Astrocyte (in vitro differentiated cells and primary cell): ENCODE measurements at regions not wholly inside any gene's neighbourhood (a gene's known extent, or its start where the extent isn't known, plus 50 kb on each side); places are given as distances from the start of the nearest gene placed in this dataset.

Experiments used
- DNase-seq: peaks from one replicate; pipeline ENCODE4 v3.0.0-alpha.2; 2010; ENCODE audit warnings: low read depth
- FAIRE-seq: peaks from 2 replicates; lab custom pipeline; 2011; peaks lifted over from hg19 to GRCh38; lab: Jason Lieb, UNC
- H2AFZ ChIP-seq: 2 replicates; pipeline ENCODE4 v1.6.0; 2012; ENCODE audit warnings: low read depth, low read length, inconsistent platforms
- H3K27ac ChIP-seq: 2 replicates; pipeline ENCODE4 v1.5.1; 2011; ENCODE audit warnings: low read depth, low read length, inconsistent platforms
- H3K27me3 ChIP-seq: 2 replicates; pipeline ENCODE4 v1.6.0; 2011; ENCODE audit warnings: low read length, inconsistent platforms; ENCODE audit not compliant: insufficient read depth
- H3K36me3 ChIP-seq: 2 replicates; pipeline ENCODE4 v1.5.1; 2011; ENCODE audit warnings: low read length, inconsistent platforms; ENCODE audit not compliant: insufficient read depth
- H3K4me1 ChIP-seq: 2 replicates; pipeline ENCODE4 v1.5.1; 2011; ENCODE audit warnings: low read length, inconsistent platforms; ENCODE audit not compliant: insufficient read depth
- H3K4me2 ChIP-seq: 2 replicates; pipeline ENCODE4 v1.6.0; 2012; ENCODE audit warnings: low read length, inconsistent platforms
- H3K4me3 ChIP-seq: 2 replicates; pipeline ENCODE4 v1.5.1; 2011; ENCODE audit warnings: low read depth, mild to moderate bottlenecking, low read length, inconsistent platforms; ENCODE audit not compliant: insufficient read depth
- H3K79me2 ChIP-seq: 2 replicates; pipeline ENCODE4 v1.6.0; 2012; ENCODE audit warnings: mild to moderate bottlenecking, low read length, inconsistent platforms; ENCODE audit not compliant: insufficient read depth
- H3K9ac ChIP-seq: 2 replicates; pipeline ENCODE4 v1.6.0; 2012; ENCODE audit warnings: mild to moderate bottlenecking, low read length, inconsistent platforms
- H3K9me3 ChIP-seq: 2 replicates; pipeline ENCODE4 v1.5.1; 2012; ENCODE audit warnings: low read depth, mild to moderate bottlenecking, low read length, inconsistent platforms; ENCODE audit not compliant: insufficient read depth
- H4K20me1 ChIP-seq: 2 replicates; pipeline ENCODE4 v1.6.0; 2012; ENCODE audit warnings: low read length, inconsistent platforms; ENCODE audit not compliant: insufficient read depth
- H3K27ac Mint-ChIP-seq: one replicate; pipeline ENCODE4 v1.8.0; 2021; ENCODE audit warnings: mild to moderate bottlenecking, mixed read lengths; ENCODE audit not compliant: unreplicated experiment
- H3K27me3 Mint-ChIP-seq: one replicate; pipeline ENCODE4 v1.8.0; 2021; ENCODE audit warnings: low read depth, mixed read lengths; ENCODE audit not compliant: unreplicated experiment
- H3K36me3 Mint-ChIP-seq: one replicate; pipeline ENCODE4 v1.8.0; 2021; ENCODE audit warnings: low read depth, mixed read lengths; ENCODE audit not compliant: unreplicated experiment
- H3K4me1 Mint-ChIP-seq: one replicate; pipeline ENCODE4 v1.8.0; 2021; ENCODE audit warnings: low read depth, mixed read lengths; ENCODE audit not compliant: unreplicated experiment
- H3K4me3 Mint-ChIP-seq: one replicate; pipeline ENCODE4 v1.8.0; 2021; ENCODE audit warnings: mild to moderate bottlenecking, moderate library complexity, mixed read lengths; ENCODE audit not compliant: unreplicated experiment
- H3K9me3 Mint-ChIP-seq: one replicate; pipeline ENCODE4 v1.8.0; 2021; ENCODE audit warnings: mild to moderate bottlenecking, mixed read lengths; ENCODE audit not compliant: unreplicated experiment
- EZH2 ChIP-seq: IDR thresholded peaks from 2 replicates; pipeline ENCODE4 v1.6.1; 2012; ENCODE audit warnings: mild to moderate bottlenecking, low read length, inconsistent platforms; ENCODE audit not compliant: insufficient read depth
- TF ChIP-seq, protein P1 (sequence below): IDR thresholded peaks from 2 replicates; pipeline ENCODE4 v1.5.1; 2011; ENCODE audit warnings: low read depth, mild to moderate bottlenecking, inconsistent platforms, low read length, moderate library complexity; ENCODE audit not compliant: insufficient read depth

DNA sequence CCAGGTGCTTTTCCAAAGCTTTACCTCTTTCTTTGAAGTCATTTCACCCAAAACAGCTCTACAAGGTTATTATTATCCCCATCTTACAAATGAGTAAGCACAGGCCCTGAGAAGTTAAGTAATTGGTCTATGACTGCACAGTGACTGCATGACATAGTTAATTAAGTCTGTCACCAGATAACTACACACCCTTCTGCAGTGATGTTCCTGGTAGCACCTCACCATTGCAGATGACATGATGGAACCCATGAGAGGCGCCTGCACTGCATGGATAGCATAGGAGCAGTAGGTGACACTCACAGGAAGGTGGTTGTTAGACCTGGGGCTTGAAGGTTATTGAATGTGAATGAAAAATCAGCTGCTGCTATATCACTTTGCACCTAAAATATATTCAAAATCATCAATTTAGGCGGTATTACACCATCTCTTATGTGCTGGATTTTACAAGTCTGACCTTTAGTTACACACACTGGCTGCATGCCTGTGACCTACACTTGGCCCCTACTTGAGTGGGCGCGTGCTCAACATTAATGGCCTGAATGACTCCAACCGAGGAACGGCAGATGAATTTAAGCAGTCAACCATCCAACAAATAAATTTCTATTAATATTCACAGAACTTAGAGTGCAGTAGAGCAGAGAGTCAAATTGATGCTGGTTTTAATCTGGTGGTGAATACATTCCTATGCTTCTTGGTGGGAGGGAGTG, 239.6 kb downstream of the CDH11 start:
- Mint-ChIP-seq H3K4me1 (peaks cover 8% of the 10 kb centered on the region), H3K4me3 (no peak overlapping the region), H3K27ac (no peak overlapping the region), H3K9me3 (no peaks in the 10 kb centered on the region), H3K27me3 (no peaks in the 10 kb centered on the region), H3K36me3 (no peaks in the 10 kb centered on the region)
- Histone ChIP-seq H3K79me2 (no peaks in the 10 kb centered on the region), H3K4me3 (no peak overlapping the region), H3K36me3 (no peaks in the 10 kb centered on the region), H4K20me1 (no peaks in the 10 kb centered on the region), H3K27me3 (no peaks in the 10 kb centered on the region), H2AFZ (no peak overlapping the region), H3K4me1 (no peaks in the 10 kb centered on the region), H3K9me3 (no peaks in the 10 kb centered on the region), H3K4me2 (no peak overlapping the region), H3K27ac (no peak overlapping the region), H3K9ac (no peak overlapping the region)
- DNase-seq, result no peak
- FAIRE-seq, result no peak
- TF ChIP-seq EZH2, result no peak
- TF ChIP-seq, protein P1, sequence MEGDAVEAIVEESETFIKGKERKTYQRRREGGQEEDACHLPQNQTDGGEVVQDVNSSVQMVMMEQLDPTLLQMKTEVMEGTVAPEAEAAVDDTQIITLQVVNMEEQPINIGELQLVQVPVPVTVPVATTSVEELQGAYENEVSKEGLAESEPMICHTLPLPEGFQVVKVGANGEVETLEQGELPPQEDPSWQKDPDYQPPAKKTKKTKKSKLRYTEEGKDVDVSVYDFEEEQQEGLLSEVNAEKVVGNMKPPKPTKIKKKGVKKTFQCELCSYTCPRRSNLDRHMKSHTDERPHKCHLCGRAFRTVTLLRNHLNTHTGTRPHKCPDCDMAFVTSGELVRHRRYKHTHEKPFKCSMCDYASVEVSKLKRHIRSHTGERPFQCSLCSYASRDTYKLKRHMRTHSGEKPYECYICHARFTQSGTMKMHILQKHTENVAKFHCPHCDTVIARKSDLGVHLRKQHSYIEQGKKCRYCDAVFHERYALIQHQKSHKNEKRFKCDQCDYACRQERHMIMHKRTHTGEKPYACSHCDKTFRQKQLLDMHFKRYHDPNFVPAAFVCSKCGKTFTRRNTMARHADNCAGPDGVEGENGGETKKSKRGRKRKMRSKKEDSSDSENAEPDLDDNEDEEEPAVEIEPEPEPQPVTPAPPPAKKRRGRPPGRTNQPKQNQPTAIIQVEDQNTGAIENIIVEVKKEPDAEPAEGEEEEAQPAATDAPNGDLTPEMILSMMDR, result no peak

DNA sequence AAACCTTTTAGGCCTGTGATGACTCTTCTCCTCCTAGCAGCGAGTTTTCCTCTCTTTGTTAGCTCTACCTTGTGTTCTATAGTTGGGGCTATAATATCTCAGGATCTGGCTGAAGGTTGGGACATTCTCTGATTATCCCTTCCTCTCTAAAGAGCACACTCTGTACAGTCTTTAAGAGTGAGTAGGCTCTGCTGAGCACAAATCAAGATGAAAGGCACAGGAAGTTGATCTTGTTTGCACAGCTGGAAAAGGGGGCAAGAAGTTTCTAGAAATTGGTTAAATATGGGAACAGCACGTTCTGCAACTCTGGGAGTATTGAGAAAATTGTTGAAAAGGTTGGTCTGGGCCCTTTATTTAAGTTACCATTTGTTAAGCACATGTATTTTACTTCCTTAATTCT, 240.9 kb downstream of the CDH11 start:
- Histone ChIP-seq H3K9me3 (no peaks in the 10 kb centered on the region), H3K4me2 (no peak overlapping the region), H3K4me3 (no peak overlapping the region), H3K27me3 (no peaks in the 10 kb centered on the region), H3K9ac (no peak overlapping the region), H3K4me1 (no peaks in the 10 kb centered on the region), H4K20me1 (no peaks in the 10 kb centered on the region), H3K27ac (no peak overlapping the region), H3K36me3 (no peaks in the 10 kb centered on the region), H3K79me2 (no peaks in the 10 kb centered on the region), H2AFZ (peak overlapping the region; percentile 32)
- Mint-ChIP-seq H3K27me3 (no peaks in the 10 kb centered on the region), H3K4me1 (peaks cover 8% of the 10 kb centered on the region), H3K27ac (no peak overlapping the region), H3K4me3 (no peak overlapping the region), H3K36me3 (no peaks in the 10 kb centered on the region), H3K9me3 (no peaks in the 10 kb centered on the region)
- TF ChIP-seq EZH2, result no peak
- TF ChIP-seq, protein P1, result no peak
- FAIRE-seq (no peak), DNase-seq (no peak)

DNA sequence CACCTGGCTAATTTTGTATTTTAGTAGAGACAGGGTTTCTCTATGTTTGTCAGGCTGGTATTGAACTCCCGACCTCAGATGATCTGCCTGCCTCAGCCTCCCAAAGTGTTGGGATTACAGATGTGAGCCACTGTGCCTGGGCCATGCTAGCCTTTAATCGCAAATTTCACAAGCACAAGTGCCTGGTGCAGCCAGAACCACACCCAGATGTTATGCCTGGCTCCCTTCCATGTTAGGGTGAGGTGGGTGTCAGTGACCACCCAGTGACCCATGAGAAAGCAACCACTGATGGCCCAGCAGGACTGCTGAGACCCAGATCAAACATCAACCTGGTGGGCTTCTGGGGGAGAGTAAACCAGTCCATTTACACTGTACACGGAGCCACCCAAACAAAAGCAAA, 241.9 kb downstream of the CDH11 start:
- no peak overlapping the region for H3K4me3 ChIP-seq
- no peak overlapping the region for H3K27ac Mint-ChIP-seq

More for the DNA sequence above, 241.9 kb downstream of the CDH11 start:
- H3K9ac ChIP-seq, result no peak overlapping the region
- no peak for TF ChIP-seq EZH2
- TF ChIP-seq, protein P1, result no peak
- no peaks in the 10 kb centered on the region for H3K9me3 Mint-ChIP-seq
- no peaks in the 10 kb centered on the region for H3K4me1 ChIP-seq
- no peaks in the 10 kb centered on the region for H3K9me3 ChIP-seq
- H2AFZ ChIP-seq, result no peak overlapping the region
- peaks cover 8% of the 10 kb centered on the region for H3K4me1 Mint-ChIP-seq
- no peaks in the 10 kb centered on the region for H3K36me3 Mint-ChIP-seq
- H3K4me3 Mint-ChIP-seq, result no peak overlapping the region
- no peaks in the 10 kb centered on the region for H3K36me3 ChIP-seq
- H4K20me1 ChIP-seq, result no peaks in the 10 kb centered on the region
- H3K79me2 ChIP-seq, result no peaks in the 10 kb centered on the region
- H3K27ac ChIP-seq, result no peak overlapping the region
- FAIRE-seq, result no peak
- no peaks in the 10 kb centered on the region for H3K27me3 Mint-ChIP-seq
- no peak for DNase-seq
- no peaks in the 10 kb centered on the region for H3K27me3 ChIP-seq
- no peak overlapping the region for H3K4me2 ChIP-seq
